IMR-90 (cell line): ENCODE measurements at regions not wholly inside any gene's neighbourhood (a gene's known extent, or its start where the extent isn't known, plus 50 kb on each side); places are given as distances from the start of the nearest gene placed in this dataset.

ENCODE experiments used
- ATAC-seq: fragments of 200-7000 bp; cut with Tn5 transposase; 2 replicates; pipeline ENCODE4 v1.9.1; 2020; ENCODE audit warnings: low read depth, mild to moderate bottlenecking, moderate library complexity
- BruUV-seq: library from RNA; stranded (reverse); fragments of 400-500 nt; replicated peaks from 2 replicates; lab custom pipeline; 2021; lab: Mats Ljungman, UMichigan
- CTCF ChIA-PET: fragments of 300-600 bp; formaldehyde crosslinking; extraction: SDS; loops from one replicate; lab custom pipeline; 2021; ENCODE audit warnings: antibody characterized with exemption; lab: Yijun Ruan, JAX
- POLR2A ChIA-PET: fragments of 300-600 bp; sonication (Branson Sonifier 250); formaldehyde crosslinking; loops from one replicate; lab custom pipeline; 2022; ENCODE audit warnings: antibody characterized with exemption; ENCODE audit not compliant: unreplicated experiment; lab: Charles Lee
- DNase-seq: peaks from one replicate; pipeline ENCODE4 v3.0.0; 2013
- H2AFZ ChIP-seq: replicated peaks from 2 replicates; pipeline ENCODE3; 2013; ENCODE audit warnings: low read length, mild to moderate bottlenecking; ENCODE audit not compliant: poor library complexity
- H2AK5ac ChIP-seq: 2 replicates; pipeline ENCODE4 v1.6.1; 2013; ENCODE audit warnings: low read depth, low read length, inconsistent platforms
- H2AK9ac ChIP-seq: replicated peaks from 2 replicates; pipeline ENCODE3; 2013; ENCODE audit warnings: mild to moderate bottlenecking, low read depth, low read length, moderate library complexity; ENCODE audit not compliant: poor library complexity
- H2BK120ac ChIP-seq: 2 replicates; pipeline ENCODE4 v1.6.1; 2013; ENCODE audit warnings: low read depth, low read length, inconsistent platforms
- H2BK15ac ChIP-seq: 3 replicates; pipeline ENCODE4 v1.6.1; 2013; ENCODE audit warnings: low read depth, low read length, inconsistent platforms
- H2BK20ac ChIP-seq: 2 replicates; pipeline ENCODE4 v1.6.1; 2013; ENCODE audit warnings: low read depth, mild to moderate bottlenecking, inconsistent platforms, low read length, moderate library complexity
- H2BK5ac ChIP-seq: 2 replicates; pipeline ENCODE4 v1.6.1; 2013; ENCODE audit warnings: mild to moderate bottlenecking, low read depth, low read length, inconsistent platforms; ENCODE audit not compliant: poor library complexity, severe bottlenecking
- H3K14ac ChIP-seq: replicated peaks from 2 replicates; pipeline ENCODE4 v1.6.1; 2013; ENCODE audit warnings: low read depth, low read length, inconsistent platforms
- H3K18ac ChIP-seq: 2 replicates; pipeline ENCODE4 v1.6.1; 2013; ENCODE audit warnings: low read depth, low read length, control low read depth
- H3K23ac ChIP-seq: 2 replicates; pipeline ENCODE4 v1.6.1; 2013; ENCODE audit warnings: low read depth, low read length, inconsistent platforms
- H3K27ac ChIP-seq: 2 replicates; pipeline ENCODE4 v1.5.1; 2013; ENCODE audit warnings: mild to moderate bottlenecking, control low read depth, low read length; ENCODE audit not compliant: insufficient read depth
- H3K27me3 ChIP-seq: 2 replicates; pipeline ENCODE4 v1.6.1; 2013; ENCODE audit warnings: low read length; ENCODE audit not compliant: control insufficient read depth, insufficient read depth
- H3K36me3 ChIP-seq: 2 replicates; pipeline ENCODE4 v1.6.1; 2013; ENCODE audit warnings: low read length, mixed read lengths; ENCODE audit not compliant: control insufficient read depth, insufficient read depth
- H3K4ac ChIP-seq: 2 replicates; pipeline ENCODE4 v1.6.1; 2013; ENCODE audit warnings: low read depth, low read length, inconsistent platforms
- H3K4me1 ChIP-seq: 2 replicates; pipeline ENCODE4 v1.6.1; 2013; ENCODE audit warnings: low read length, mixed read lengths; ENCODE audit not compliant: control insufficient read depth, insufficient read depth
- H3K4me2 ChIP-seq: 2 replicates; pipeline ENCODE4 v1.6.1; 2013; ENCODE audit warnings: low read depth, mild to moderate bottlenecking, control low read depth, low read length, moderate library complexity
- H3K4me3 ChIP-seq: 2 replicates; pipeline ENCODE4 v1.5.1; 2013; ENCODE audit warnings: low read depth, mild to moderate bottlenecking, control low read depth, low read length, moderate library complexity; ENCODE audit not compliant: insufficient read depth
- H3K56ac ChIP-seq: 2 replicates; pipeline ENCODE4 v1.6.1; 2013; ENCODE audit warnings: low read length, inconsistent platforms; ENCODE audit not compliant: insufficient read depth; ENCODE audit errors: extremely low read depth
- H3K79me1 ChIP-seq, 2 experiments: 2 replicates each; pipeline ENCODE4 v1.6.1; 2013; ENCODE audit warnings: low read length in 2 of 2, inconsistent platforms in 1 of 2, low read depth in 1 of 2
- H3K9ac ChIP-seq: 2 replicates; pipeline ENCODE4 v1.6.1; 2013; ENCODE audit warnings: low read depth, low read length, control low read depth
- H3K9me1 ChIP-seq: 2 replicates; pipeline ENCODE4 v1.6.1; 2013; ENCODE audit warnings: low read length, inconsistent platforms; ENCODE audit not compliant: insufficient read depth
- H3K9me3 ChIP-seq: 2 replicates; pipeline ENCODE4 v1.6.1; 2013; ENCODE audit warnings: low read length; ENCODE audit not compliant: control insufficient read depth, insufficient read depth
- H4K20me1 ChIP-seq: 2 replicates; pipeline ENCODE4 v1.6.1; 2013; ENCODE audit warnings: low read length, inconsistent platforms; ENCODE audit not compliant: insufficient read depth
- H4K5ac ChIP-seq: 2 replicates; pipeline ENCODE4 v1.6.1; 2013; ENCODE audit warnings: mild to moderate bottlenecking, low read depth, low read length, control low read depth
- H4K8ac ChIP-seq, 2 experiments: 2 replicates each; pipeline ENCODE4 v1.6.1; 2013; ENCODE audit warnings: low read depth in 2 of 2, low read length in 2 of 2, control low read depth in 1 of 2, inconsistent platforms in 1 of 2
- H4K91ac ChIP-seq: 2 replicates; pipeline ENCODE4 v1.6.1; 2013; ENCODE audit warnings: low read depth, low read length, inconsistent platforms; ENCODE audit not compliant: insufficient read depth
- BHLHE40 ChIP-seq: fragments of 150-350 bp; IDR thresholded peaks from 2 replicates; pipeline ENCODE4 v1.6.1; 2016; ENCODE audit warnings: mild to moderate bottlenecking, low read depth, low read length
- CEBPB ChIP-seq: IDR thresholded peaks from 2 replicates; pipeline ENCODE4 v1.6.1; 2012; ENCODE audit warnings: low read depth, low read length, improper control_type of control experiment
- CHD1 ChIP-seq: IDR thresholded peaks from 2 replicates; pipeline ENCODE4 v1.6.1; 2012; ENCODE audit warnings: low read depth, low read length, improper control_type of control experiment
- FOS ChIP-seq: fragments of 150-350 bp; IDR thresholded peaks from 2 replicates; pipeline ENCODE4 v1.6.1; 2016; ENCODE audit warnings: low read depth, low read length
- MAFK ChIP-seq: IDR thresholded peaks from 2 replicates; pipeline ENCODE4 v1.6.1; 2012; ENCODE audit warnings: low read depth, low read length, improper control_type of control experiment
- MAZ ChIP-seq: IDR thresholded peaks from 2 replicates; pipeline ENCODE4 v1.6.1; 2012; ENCODE audit warnings: low read depth, mild to moderate bottlenecking, low read length, improper control_type of control experiment, moderate library complexity, borderline replicate concordance
- MXI1 ChIP-seq: IDR thresholded peaks from 2 replicates; pipeline ENCODE4 v1.6.1; 2012; ENCODE audit warnings: low read depth, mild to moderate bottlenecking, low read length, moderate library complexity, borderline replicate concordance
- NFE2L2 ChIP-seq: fragments of 150-350 bp; IDR thresholded peaks from 2 replicates; pipeline ENCODE4 v1.6.1; 2016; ENCODE audit warnings: low read depth, mild to moderate bottlenecking, low read length
- POLR2A ChIP-seq: IDR thresholded peaks from 2 replicates; pipeline ENCODE4 v1.6.1; 2012; ENCODE audit warnings: mild to moderate bottlenecking, low read depth, low read length
- RAD21 ChIP-seq: IDR thresholded peaks from 2 replicates; pipeline ENCODE4 v1.6.1; 2012; ENCODE audit warnings: low read length, improper control_type of control experiment
- RCOR1 ChIP-seq: IDR thresholded peaks from 2 replicates; pipeline ENCODE4 v1.6.1; 2012; ENCODE audit warnings: mild to moderate bottlenecking, low read length, improper control_type of control experiment; ENCODE audit not compliant: insufficient replicate concordance
- RFX5 ChIP-seq: IDR thresholded peaks from 2 replicates; pipeline ENCODE4 v1.8.0; 2012; ENCODE audit warnings: low read depth, mild to moderate bottlenecking, low read length, moderate library complexity
- SMC3 ChIP-seq: fragments of 150-350 bp; IDR thresholded peaks from 2 replicates; pipeline ENCODE4 v1.6.1; 2016; ENCODE audit warnings: low read depth, mild to moderate bottlenecking, antibody characterized with exemption, low read length, moderate library complexity
- USF2 ChIP-seq: fragments of 150-350 bp; IDR thresholded peaks from 2 replicates; pipeline ENCODE4 v1.6.1; 2017; ENCODE audit warnings: mild to moderate bottlenecking, antibody characterized with exemption, low read length, low read depth
- WGBS, 2 experiments: methylation state at CpG; one replicate each; pipeline versions ENCODE4 v1.1.5 to v1.1.7; 2013; ENCODE audit warnings: missing lambda C conversion rate in 2 of 2; ENCODE audit not compliant: insufficient read length in 1 of 2; ENCODE audit errors: extremely low coverage in 2 of 2; 5-methylcytosine and 5-hydroxymethylcytosine counted together
- dilution Hi-C: fragments of 300-500 bp; cut with HindIII; formaldehyde crosslinking; loops from one replicate; pipeline ENCODE4 v1.14.3; 2018; ENCODE audit warnings: low sequenced_read_pairs; ENCODE audit not compliant: unreplicated experiment
- in situ Hi-C: fragments of 300-500 bp; cut with MboI; formaldehyde crosslinking; loops from 3 replicates; pipeline ENCODE4 v1.14.3; 2019; ENCODE audit warnings: low sequenced_read_pairs, inconsistent platforms, mixed read lengths
- intact Hi-C: fragments of 100-400 bp; cut with micrococcal nuclease; formaldehyde crosslinking; loops from 2 replicates; pipeline ENCODE4 v1.10.0; 2022
- TF ChIP-seq, protein P1 (sequence below): fragments of 150-350 bp; IDR thresholded peaks from 2 replicates; pipeline ENCODE4 v1.6.1; 2016; ENCODE audit warnings: low read depth, mild to moderate bottlenecking, low read length, moderate library complexity, borderline replicate concordance

GRCh38 chr2:42929546-42930024, 137.2 kb upstream of the HAAO start:
- H3K9me1 ChIP-seq = peaks cover 34% of the 10 kb centered on the region
- H2BK120ac ChIP-seq = peak overlapping the region; percentile 88
- peak overlapping the region; percentile 86 for H3K14ac ChIP-seq
- ChIA-PET POLR2A (no interaction called here), CTCF (interaction anchor here (0.5 to 0.8 kb wide), 3 partner anchors 13 to 39 kb away, joined by 3 to 4 read pairs (median 4); no protein-coding TSS in a partner anchor)
- in situ Hi-C loops (no loop called here), intact Hi-C loops (loop anchor here (1.0 kb wide), 1 partner anchor 70 kb away; no protein-coding TSS in a partner anchor), dilution Hi-C loops (no loop called here)
- H3K36me3 ChIP-seq = no peaks in the 10 kb centered on the region
- peak overlapping the region; percentile 29 for H3K4me2 ChIP-seq
- H3K27me3 ChIP-seq = no peaks in the 10 kb centered on the region
- DNase-seq (no peak), ATAC-seq (no peak)
- H3K4me1 ChIP-seq = peaks cover 54% of the 10 kb centered on the region
- H2BK5ac ChIP-seq = peak overlapping the region; percentile 77
- H3K56ac ChIP-seq = no peak overlapping the region
- H3K18ac ChIP-seq = peak overlapping the region; percentile 81
- peak overlapping the region; percentile 89 for H4K5ac ChIP-seq
- H2BK20ac ChIP-seq = peak overlapping the region; percentile 87
- peak overlapping the region; percentile 61 for H3K23ac ChIP-seq
- peak overlapping the region; percentile 85 for H3K27ac ChIP-seq
- no peaks in the 10 kb centered on the region for H4K20me1 ChIP-seq
- H4K8ac ChIP-seq = peak overlapping the region; percentile 45 to 88; a peak in 3 of 4 replicates
- H3K9me3 ChIP-seq = no peaks in the 10 kb centered on the region
- peak overlapping the region; percentile 84 for H2AFZ ChIP-seq
- no peaks in the 10 kb centered on the region for H3K79me1 ChIP-seq
- TF ChIP-seq CHD1 = no peak
- TF ChIP-seq SMC3 = no peak
- no peak for TF ChIP-seq RAD21
- no peak for TF ChIP-seq RFX5
- no peak for TF ChIP-seq FOS
- TF ChIP-seq, protein P1, sequence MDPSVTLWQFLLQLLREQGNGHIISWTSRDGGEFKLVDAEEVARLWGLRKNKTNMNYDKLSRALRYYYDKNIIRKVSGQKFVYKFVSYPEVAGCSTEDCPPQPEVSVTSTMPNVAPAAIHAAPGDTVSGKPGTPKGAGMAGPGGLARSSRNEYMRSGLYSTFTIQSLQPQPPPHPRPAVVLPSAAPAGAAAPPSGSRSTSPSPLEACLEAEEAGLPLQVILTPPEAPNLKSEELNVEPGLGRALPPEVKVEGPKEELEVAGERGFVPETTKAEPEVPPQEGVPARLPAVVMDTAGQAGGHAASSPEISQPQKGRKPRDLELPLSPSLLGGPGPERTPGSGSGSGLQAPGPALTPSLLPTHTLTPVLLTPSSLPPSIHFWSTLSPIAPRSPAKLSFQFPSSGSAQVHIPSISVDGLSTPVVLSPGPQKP = no peak
- no peak for TF ChIP-seq BHLHE40
- TF ChIP-seq CEBPB = no peak
- TF ChIP-seq MAZ = no peak
- no peak for TF ChIP-seq MXI1
- TF ChIP-seq RCOR1 = no peak
- no peak for TF ChIP-seq NFE2L2
- no peak for TF ChIP-seq MAFK
- TF ChIP-seq USF2 = no peak
- TF ChIP-seq POLR2A = no peak
- H3K4ac ChIP-seq = peak overlapping the region; percentile 88
- H2AK5ac ChIP-seq = peak overlapping the region; percentile 92
- BruUV-seq = no TSS peak
- H4K91ac ChIP-seq = peak overlapping the region; percentile 85
- H2AK9ac ChIP-seq = peak overlapping the region; percentile 84
- H2BK15ac ChIP-seq = peak overlapping the region; percentile 62; the same call in 2 of the 3 replicates
- WGBS, 2 experiments = no CpG with 5 or more reads among the region's 4 CpGs
- peak overlapping the region; percentile 27 for H3K9ac ChIP-seq
- no peak overlapping the region for H3K4me3 ChIP-seq
